Stomach (tissue), 8 donors: ENCODE measurements at regions not wholly inside any gene's neighbourhood (a gene's known extent, or its start where the extent isn't known, plus 50 kb on each side); places are given as distances from the start of the nearest gene placed in this dataset.
A peak's percentile ranks its signal among the peaks of the same experiment; 100 is the strongest.

Experiments used
- DNase-seq, 2 donors: peaks; one replicate each; pipeline versions ENCODE4 v3.0.0 to v3.0.0-alpha.2; 2013 to 2019
- H3K27ac ChIP-seq, 5 donors: fragments of 200-600 bp in 4 of 5; sonication (generic) in 4 of 5; one replicate each; pipeline ENCODE4 v1.5.1; 2013 to 2019; ENCODE audit warnings: mild to moderate bottlenecking in 1 of 5, moderate library complexity in 1 of 5
- H3K27me3 ChIP-seq, 3 donors: fragments of 200-600 bp; sonication (generic); one replicate each; pipeline ENCODE4 v1.5.1; 2017 to 2019; ENCODE audit warnings: mixed run types in 1 of 3
- H3K36me3 ChIP-seq, 4 donors: fragments of 200-600 bp; sonication (generic); 1 replicate in 3 of 4; 2 replicates in 1 of 4; pipeline ENCODE4 v1.5.1; 2016 to 2019
- H3K4me1 ChIP-seq, 4 donors: fragments of 200-600 bp; sonication (generic); one replicate each; pipeline ENCODE4 v1.5.1; 2016 to 2019
- H3K4me3 ChIP-seq, 4 donors: fragments of 200-600 bp; sonication (generic) in 3 of 4; one replicate each; pipeline ENCODE4 v1.5.1; 2016 to 2019; ENCODE audit warnings: mild to moderate bottlenecking in 1 of 4
- H3K9me3 ChIP-seq, 4 donors: fragments of 200-600 bp; sonication (generic); one replicate each; pipeline ENCODE4 v1.5.1; 2016 to 2019
- CTCF ChIP-seq, 7 experiments: fragments of 450-650 bp in 4 of 7; fragments of 200-600 bp in 3 of 7; sonication (generic) in 3 of 7; IDR thresholded peaks; one replicate each; pipeline ENCODE4 v1.5.1; 2016 to 2019; ENCODE audit warnings: antibody characterized with exemption in 7 of 7, control low read depth in 2 of 7, mild to moderate bottlenecking in 1 of 7
- EP300 ChIP-seq: sonication (generic); formaldehyde crosslinking; IDR thresholded peaks from one replicate; pipeline ENCODE4 v1.6.1; 2017; ENCODE audit warnings: antibody characterized with exemption
- POLR2A ChIP-seq, 4 donors: fragments of 450-650 bp; IDR thresholded peaks; one replicate each; pipeline ENCODE4 v1.6.1; 2016; ENCODE audit warnings: antibody characterized with exemption in 4 of 4, control low read depth in 2 of 4, mild to moderate bottlenecking in 1 of 4, moderate library complexity in 1 of 4
- POLR2AphosphoS5 ChIP-seq, 3 donors: sonication (generic); formaldehyde crosslinking; IDR thresholded peaks; one replicate each; pipeline ENCODE4 v1.6.1; 2016; ENCODE audit warnings: antibody characterized with exemption in 3 of 3
- WGBS, 5 donors: extraction: QIAGEN DNeasy Blood & Tissue Kit in 3 of 5; methylation state at CpG; one replicate each; pipeline versions ENCODE4 v1.1.5 to v1.1.7; 2013 to 2018; 5-methylcytosine and 5-hydroxymethylcytosine counted together
- intact Hi-C: fragments of 100-400 bp; cut with DNase I; formaldehyde crosslinking; loops from one replicate; pipeline ENCODE4 v1.15.1; 2023; ENCODE audit warnings: low total_unique reads
- donor health status: healthy with polysubstance abuse.
- donor health status: Bipolar disorder and iron deficiency.
- donor health status: healthy.

GRCh38 chr7:17631061-17631460 lies 309.2 kb downstream of the SNX13 start:
- no peak for TF ChIP-seq POLR2AphosphoS5 (IDR thresholded peaks at IDR 0.05)
- no peak for TF ChIP-seq CTCF (IDR thresholded peaks at IDR 0.05)
- TF ChIP-seq EP300 = no peak
- no peak overlapping the region for H3K4me3 ChIP-seq
- WGBS, 5 donors = 88 to 94% (median 92%) methylated on average over 3 of the region's 3 CpGs
- no peaks in the 10 kb centered on the region for H3K27me3 ChIP-seq
- intact Hi-C loops = no loop called here
- H3K4me1 ChIP-seq = no peaks in the 10 kb centered on the region
- H3K36me3 ChIP-seq = no peaks in the 10 kb centered on the region
- no peaks in the 10 kb centered on the region for H3K9me3 ChIP-seq
- no peak overlapping the region for H3K27ac ChIP-seq
- DNase-seq = no peak

- no peak for DNase-seq
- no peaks in the 10 kb centered on the region for H3K9me3 ChIP-seq
- 71 to 86% (median 77%) methylated on average over 2 of the region's 2 CpGs for WGBS, 5 donors
- H3K36me3 ChIP-seq = no peaks in the 10 kb centered on the region
- intact Hi-C loops = no loop called here
- TF ChIP-seq POLR2A (IDR thresholded peaks at IDR 0.05) (no peak), CTCF (IDR thresholded peaks at IDR 0.05) (no peak), EP300 (no peak), POLR2AphosphoS5 (IDR thresholded peaks at IDR 0.05) (no peak)
- H3K27ac ChIP-seq = no peak overlapping the region
- no peaks in the 10 kb centered on the region for H3K27me3 ChIP-seq
- H3K4me3 ChIP-seq = no peak overlapping the region
- no peaks in the 10 kb centered on the region for H3K4me1 ChIP-seq
Observed at GRCh38 chr7:17632384-17632783, 307.9 kb downstream of the SNX13 start.

GRCh38 chr7:17633067-17633466 lies 307.2 kb downstream of the SNX13 start:
- Histone ChIP-seq H3K27me3 (no peaks in the 10 kb centered on the region), H3K9me3 (no peaks in the 10 kb centered on the region), H3K4me3 (no peak overlapping the region), H3K27ac (no peak overlapping the region), H3K36me3 (no peaks in the 10 kb centered on the region), H3K4me1 (no peaks in the 10 kb centered on the region)
- WGBS, 5 donors = 54 to 80% (median 63%) methylated on average over 1 of the region's 1 CpG
- TF ChIP-seq POLR2AphosphoS5 (IDR thresholded peaks at IDR 0.05) = peak in 2 of 3 donors; percentile 16 to 18
- TF ChIP-seq POLR2A (IDR thresholded peaks at IDR 0.05) = no peak
- intact Hi-C loops = no loop called here
- no peak for DNase-seq

- intact Hi-C loops = no loop called here
- WGBS, 5 donors = 87 to 100% (median 98%) methylated on average over 1 of the region's 1 CpG
- TF ChIP-seq CTCF (IDR thresholded peaks at IDR 0.05) (no peak), POLR2A (IDR thresholded peaks at IDR 0.05) (no peak), POLR2AphosphoS5 (IDR thresholded peaks at IDR 0.05) (no peak), EP300 (no peak)
- DNase-seq = no peak
- peaks cover 0 to 5% (median 0%) of the 10 kb centered on the region in 4 donors for H3K9me3 ChIP-seq
- H3K4me1 ChIP-seq = no peaks in the 10 kb centered on the region
- H3K27ac ChIP-seq = no peak overlapping the region
- H3K36me3 ChIP-seq = no peaks in the 10 kb centered on the region
- H3K27me3 ChIP-seq = no peaks in the 10 kb centered on the region
- H3K4me3 ChIP-seq = no peak overlapping the region
Observed at GRCh38 chr7:17638727-17639126, 301.6 kb downstream of the SNX13 start.

- 50 to 62% (median 56%) methylated on average over 4 of the region's 4 CpGs for WGBS, 5 donors
- H3K36me3 ChIP-seq = no peaks in the 10 kb centered on the region
- peak in 1 of 2 donors; percentile 57 for DNase-seq
- no peak overlapping the region for H3K4me3 ChIP-seq
- peaks cover 0 to 12% (median 0%) of the 10 kb centered on the region in 4 donors for H3K9me3 ChIP-seq
- TF ChIP-seq CTCF (IDR thresholded peaks at IDR 0.05) (peak in 5 of 7 experiments; percentile 28 to 69 (median 45)), EP300 (no peak)
- H3K27ac ChIP-seq = no peak overlapping the region
- no peaks in the 10 kb centered on the region for H3K4me1 ChIP-seq
- intact Hi-C loops = loop anchor here (10.0 kb wide), 1 partner anchor 336 kb away; no protein-coding TSS in a partner anchor
- no peaks in the 10 kb centered on the region for H3K27me3 ChIP-seq
Observed at GRCh38 chr7:17640730-17641377, 299.4 kb downstream of the SNX13 start.
